Kidney glomerular epithelial cell (primary cell): ENCODE measurements at regions not wholly inside any gene's neighbourhood (a gene's known extent, or its start where the extent isn't known, plus 50 kb on each side); places are given as distances from the start of the nearest gene placed in this dataset.

ENCODE experiments used
- DNase-seq: peaks from one replicate; lab custom pipeline; 2025; lab: John Stamatoyannopoulos, UW

DNA sequence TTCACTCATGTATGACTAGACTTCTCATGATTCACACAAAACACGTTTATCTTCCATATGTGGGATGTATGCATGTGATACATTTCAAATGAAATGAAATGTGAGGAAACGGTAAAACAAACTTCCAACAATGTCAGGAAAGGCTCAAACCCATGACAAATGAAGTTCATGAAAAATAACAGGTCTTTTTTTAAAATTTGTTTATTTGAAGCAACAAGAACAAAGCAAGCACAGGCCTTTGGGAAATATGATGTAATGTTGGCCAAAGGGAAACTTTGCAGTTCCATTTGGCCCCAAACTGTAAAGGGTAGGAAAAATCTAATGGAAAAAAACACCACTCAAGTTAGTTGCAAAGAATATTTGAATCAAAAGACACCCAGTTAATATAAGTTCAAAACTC is 463.8 kb upstream of the ARGLU1 start:
- no peak for DNase-seq

DNA sequence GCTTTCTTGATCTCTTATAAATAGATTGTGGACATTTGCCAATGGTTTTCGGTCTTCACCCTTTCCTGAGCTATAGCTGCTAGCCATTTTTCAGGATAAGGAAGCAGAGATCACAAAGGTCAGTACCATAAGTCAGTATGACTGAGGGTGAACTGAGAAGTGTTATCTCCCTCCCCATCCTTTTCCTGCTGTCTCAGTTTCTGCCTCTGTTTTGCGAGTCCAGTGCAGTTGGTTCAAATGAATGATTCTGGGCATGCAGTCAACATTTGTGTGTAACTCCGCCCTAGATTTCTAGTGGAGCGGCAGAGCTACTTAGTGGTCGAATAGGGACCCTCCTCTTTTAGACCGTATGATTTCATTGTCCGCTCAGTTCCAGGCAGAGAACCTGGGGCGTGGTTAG is 460.8 kb upstream of the ARGLU1 start:
- no peak for DNase-seq

DNA sequence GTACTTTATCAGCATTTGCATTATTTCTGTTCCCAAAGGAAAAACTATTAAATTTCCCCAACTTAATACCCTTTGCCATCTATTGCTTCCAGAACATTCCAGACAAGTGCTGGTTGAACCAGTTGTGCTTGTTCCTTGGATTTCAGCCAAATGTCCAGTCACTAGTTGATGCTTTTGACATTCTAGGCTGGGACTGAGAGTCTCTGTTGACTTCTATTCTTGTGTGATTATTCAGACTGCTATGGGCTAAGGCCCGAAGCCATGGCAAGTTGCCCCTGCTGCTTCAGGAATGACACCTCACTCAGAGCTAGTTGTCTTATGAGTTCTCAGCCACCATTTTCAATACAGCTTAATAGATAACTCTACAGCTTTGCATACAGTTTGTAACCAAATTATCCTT is 458.1 kb upstream of the ARGLU1 start:
- no peak for DNase-seq

DNA sequence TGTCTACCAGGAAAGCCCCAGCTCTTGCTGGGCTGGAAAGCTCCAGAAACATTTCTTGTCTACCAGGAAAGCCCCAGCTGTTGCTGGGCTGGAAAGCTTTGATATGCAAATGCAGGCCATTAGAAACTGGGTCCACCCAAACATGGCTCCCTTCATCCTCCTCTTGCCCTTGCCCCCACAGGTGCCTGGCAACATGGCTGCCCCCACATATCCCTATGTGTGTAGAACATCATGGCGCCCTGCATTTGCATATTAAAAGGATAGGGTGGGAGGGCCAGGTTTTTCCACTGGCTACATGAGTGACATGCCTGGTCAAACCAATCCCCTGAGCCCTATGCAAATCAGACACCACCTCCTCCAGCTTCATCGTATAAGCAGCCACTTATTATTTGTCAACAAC is 455.4 kb upstream of the ARGLU1 start:
- no peak for DNase-seq

DNA sequence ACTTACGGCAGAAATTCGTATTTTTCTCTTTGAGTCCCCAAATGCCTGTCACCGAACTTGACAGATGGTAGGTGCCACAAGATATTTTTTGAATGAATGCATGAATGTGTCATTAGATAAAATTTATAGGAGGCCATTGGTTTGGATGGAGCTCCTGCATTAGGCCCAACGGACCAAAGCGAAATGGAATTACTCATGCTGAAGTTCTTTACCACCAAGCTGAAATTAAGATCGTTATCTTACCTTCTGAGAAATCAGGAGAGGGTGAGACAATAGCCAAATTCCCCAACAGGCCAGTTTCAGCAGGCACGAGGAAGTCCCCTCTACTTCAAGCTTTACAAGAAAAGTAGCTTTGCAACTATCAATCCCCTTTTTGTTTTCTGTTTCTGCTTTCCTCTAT is 452.5 kb upstream of the ARGLU1 start:
- DNase-seq, result no peak

DNA sequence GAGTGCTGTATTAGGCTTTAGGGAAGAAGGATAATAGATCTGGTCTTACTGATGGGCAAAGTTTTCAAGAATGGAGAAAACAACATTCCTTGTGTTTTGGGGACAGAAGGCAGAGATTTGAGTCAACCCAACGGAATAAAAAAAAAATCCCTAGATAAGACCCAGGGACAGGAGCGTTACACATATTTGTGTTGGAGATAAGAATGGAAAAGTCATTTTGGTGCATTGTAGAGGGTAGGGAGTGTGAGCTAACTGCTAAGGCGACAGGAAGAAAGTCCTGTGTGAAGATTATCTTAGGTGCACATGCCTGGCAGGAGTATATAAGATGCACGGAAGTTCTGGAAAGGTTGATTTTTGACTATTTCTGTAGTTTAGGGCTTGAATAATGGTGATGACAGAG is 450.3 kb upstream of the ARGLU1 start:
- DNase-seq, result no peak

DNA sequence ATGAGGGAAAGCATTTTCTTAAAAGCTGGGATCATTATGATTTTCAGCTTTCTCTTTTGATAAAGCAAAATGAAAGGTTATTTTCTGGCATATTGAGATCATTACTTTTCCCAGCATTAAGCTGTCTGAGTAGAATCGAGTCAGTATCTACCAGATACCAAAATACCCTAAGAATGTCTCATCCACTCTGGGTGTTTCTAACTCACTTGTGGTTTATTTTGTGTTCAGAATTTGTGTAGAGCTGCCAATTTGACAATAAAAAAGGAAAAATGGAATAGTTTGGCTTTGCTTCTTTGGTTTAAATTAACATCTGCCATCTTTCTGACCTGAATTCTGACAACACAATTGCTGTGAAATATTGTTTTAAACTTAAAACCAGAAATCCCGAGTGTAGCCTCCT is 438.7 kb upstream of the ARGLU1 start:
- no peak for DNase-seq

DNA sequence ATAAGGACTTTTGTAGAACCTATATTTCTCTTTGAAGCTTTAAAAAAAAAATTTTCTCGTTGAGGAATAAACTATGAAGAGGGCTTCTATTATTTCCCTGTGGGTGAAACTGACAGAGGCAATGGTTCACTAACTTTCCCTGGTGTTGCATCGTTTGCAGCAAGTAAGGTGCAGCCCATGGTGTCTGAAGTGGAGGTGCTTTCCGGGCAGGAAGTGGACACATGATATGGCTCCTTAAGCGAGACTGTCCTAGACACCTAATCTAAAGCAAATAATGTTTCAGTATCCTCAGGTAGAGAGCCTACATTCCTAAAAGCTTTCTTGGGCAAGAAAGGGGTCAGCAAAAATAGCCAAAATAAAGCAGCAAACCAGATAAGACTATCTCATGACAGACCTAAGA is 437.6 kb upstream of the ARGLU1 start:
- no peak for DNase-seq

DNA sequence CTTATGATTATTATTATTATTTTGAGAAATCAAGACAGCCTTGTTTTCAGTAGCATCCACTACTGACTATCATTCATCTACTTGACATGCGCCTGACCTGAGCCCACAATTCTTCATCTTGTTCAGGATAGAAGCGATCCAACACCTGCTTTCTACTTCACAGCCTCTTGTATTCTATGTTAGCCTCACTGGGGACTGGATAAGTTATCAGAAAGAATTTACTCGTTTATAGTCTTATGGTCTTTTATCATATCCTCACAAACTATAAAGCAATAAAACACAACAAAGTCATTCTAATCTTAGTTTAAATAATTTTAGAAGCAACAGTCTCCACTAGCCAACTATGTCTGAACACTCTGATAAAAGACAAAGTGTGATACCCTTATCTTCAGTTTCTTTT is 436.0 kb upstream of the ARGLU1 start:
- DNase-seq, result no peak

DNA sequence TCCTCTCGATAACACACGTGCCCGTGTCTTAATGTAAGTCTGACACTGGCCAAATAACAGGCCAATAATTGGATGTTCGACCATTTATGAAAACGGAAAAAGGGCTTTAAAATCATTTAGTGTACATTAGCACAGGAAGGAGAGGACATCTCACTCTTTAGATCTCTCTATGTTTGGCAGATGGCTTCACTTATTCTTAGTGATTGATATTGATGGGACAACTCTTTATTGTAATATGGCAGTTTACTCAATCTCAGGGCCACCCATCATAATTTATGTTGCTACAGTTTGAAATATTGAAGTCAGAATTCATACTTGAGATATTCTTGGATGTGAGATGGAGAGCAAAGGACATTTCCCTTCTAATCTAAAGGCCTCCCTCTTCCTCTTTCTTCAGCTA is 430.7 kb upstream of the ARGLU1 start:
- no peak for DNase-seq

DNA sequence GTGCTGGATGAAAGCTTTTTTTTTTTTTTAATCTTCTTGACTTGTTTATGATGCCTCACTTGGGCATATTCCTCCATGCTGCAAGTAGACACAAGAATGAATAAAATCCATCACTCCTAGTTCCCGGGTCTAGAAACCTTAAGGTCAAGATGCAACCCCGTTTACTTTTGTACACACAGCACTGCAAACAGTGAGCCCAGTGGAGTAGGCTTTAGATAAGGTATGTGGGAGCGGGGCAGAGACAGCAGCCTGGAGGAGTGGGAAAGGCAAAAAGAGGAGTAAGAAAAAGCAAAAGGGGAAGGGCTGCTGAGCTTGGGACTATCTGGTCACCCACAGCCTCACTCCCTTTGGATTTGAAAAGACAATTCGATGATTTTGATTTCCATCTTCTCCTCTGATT is 429.8 kb upstream of the ARGLU1 start:
- DNase-seq, result no peak

DNA sequence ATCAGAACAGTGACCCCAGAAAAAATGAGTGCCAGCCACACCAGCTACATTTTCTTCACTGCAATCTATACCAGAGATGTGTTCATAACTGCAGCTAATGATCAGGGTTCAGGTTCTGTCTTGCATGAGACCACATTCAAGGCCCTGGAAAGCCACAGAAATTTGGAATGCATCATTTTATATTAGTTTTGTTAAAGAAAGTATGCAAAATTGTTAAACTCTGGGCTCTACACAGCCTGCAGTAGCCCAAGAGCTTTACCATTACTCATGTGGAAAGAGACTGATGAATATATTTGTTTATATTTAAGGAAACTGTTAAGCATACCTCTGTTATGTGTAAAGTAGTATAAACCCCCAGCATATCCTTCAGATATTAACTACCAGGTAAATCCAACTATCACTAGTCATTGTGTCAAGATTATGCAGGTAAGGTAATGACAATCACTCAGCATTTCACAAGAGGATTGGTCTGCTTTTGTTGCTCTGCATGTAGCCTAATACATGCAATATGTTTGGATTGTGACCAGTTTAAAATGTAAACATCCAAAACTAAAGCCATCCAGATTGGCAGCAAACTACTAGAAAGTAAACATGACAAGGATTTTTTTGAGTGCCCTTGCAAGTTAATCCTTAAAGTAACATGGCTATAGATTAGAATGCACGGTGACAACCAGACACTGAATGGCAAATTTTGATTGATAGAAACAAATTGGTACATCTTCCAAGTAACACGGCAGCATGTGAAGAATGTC is 429.1 kb upstream of the ARGLU1 start:
- no peak for DNase-seq

DNA sequence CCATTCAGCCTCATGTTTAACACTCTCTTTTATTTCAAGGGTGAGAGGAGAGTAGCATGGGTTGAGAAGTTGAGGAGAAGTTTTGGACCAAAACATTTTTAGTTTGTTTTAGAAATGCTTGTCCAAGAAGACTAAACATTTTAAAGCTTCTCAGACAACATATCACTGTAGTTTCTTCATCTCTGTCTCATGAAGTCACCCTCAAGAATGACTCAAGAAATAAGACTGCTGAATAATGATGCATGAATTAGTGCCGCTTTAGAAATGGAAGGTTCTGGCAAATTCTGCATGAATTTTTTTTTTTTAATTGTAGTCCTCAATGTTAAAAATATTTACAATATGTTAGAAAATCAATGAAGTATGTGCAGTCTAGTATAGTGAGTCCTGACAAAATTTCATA is 422.7 kb upstream of the ARGLU1 start:
- no peak for DNase-seq

DNA sequence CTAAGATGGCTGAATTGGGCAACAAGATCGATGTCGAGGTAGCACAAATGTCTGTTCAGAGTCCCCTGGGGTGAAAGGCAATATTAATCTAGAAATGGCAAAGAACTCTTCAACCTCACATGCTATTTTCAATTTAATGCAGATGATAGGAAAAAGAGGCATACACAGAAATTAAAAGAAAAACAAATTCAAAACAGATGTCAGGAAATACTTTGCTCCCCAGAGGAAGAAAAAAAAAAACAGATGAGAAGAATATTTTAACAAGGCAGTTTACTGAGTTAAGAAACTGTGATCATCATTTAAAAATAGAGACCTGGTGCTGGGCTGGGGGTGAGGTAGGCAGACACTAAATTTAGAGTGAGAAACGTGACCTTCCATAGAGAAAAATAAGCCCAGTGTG is 421.9 kb upstream of the ARGLU1 start:
- no peak for DNase-seq

DNA sequence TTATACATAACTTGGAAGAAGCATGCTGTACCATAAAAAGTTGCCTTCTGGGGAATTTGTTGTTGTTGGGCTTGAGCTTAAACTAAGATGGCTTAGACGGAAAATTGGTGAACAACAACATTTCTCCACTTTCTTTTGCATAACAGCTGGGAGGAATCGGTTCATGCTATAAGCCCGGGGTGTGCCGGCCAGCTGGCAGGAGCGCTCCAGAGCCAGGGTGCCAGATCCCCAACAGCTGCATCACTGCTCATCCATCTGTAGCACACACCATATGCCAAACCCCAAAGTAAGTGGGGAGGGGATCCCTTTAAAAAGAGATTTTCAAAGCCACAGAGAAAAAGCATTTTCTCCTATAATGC is 419.5 kb upstream of the ARGLU1 start:
- DNase-seq, result no peak

DNA sequence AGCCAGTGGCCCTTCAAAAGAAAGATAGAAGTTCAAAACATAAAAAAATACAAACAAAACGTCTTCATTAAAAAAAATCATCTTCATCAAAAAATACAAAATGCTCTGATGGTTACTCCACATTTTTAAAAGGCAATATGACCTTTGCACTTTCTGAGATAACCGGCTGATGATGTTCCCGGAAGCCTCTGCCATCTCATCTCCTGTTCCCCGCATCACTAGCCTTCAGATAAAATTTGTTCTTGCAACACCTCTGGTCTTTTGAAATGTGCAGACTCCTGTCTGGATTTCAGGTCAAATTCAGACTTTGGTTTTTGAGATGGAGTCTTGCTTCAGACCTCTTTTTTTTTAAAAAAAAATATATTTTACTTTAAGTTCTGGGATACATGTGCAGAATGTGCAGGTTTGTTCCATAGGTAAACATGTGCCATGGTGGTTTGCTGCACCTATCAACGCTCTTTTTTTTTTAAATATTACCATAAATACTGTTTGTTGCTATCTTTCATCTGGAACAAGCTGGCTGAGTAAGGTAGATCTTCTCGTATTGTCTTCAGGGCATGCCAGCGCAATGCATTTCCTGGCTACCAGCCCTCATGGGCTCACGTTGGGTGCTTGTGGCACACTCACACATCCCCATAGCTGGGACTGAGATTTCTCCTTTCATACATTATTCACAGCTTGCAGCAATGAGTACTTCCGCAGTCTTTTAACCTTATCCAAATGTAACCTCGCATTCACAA is 418.9 kb upstream of the ARGLU1 start:
- DNase-seq, result no peak

DNA sequence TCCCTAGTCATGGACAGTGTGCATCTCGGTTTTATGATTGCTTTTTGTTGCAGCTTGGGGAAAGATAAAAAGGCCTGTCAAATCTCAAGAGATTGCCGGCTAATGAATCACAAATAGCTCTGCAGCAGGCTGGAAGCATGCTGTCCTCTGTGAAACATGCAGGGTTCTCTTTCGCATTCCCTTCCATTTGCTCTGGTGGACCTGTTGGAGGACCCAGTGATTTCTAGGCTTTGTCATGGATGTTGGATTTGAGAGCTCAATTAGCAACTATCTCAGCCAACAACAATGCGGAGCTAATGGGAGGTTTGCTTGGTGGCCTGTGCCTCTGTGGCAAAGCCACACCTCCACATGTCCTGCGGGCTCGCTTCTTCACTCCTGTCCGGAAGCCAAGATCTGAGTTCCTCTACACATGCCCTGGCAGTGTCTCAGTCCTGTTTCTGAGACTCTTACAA is 418.1 kb upstream of the ARGLU1 start:
- DNase-seq, result no peak

DNA sequence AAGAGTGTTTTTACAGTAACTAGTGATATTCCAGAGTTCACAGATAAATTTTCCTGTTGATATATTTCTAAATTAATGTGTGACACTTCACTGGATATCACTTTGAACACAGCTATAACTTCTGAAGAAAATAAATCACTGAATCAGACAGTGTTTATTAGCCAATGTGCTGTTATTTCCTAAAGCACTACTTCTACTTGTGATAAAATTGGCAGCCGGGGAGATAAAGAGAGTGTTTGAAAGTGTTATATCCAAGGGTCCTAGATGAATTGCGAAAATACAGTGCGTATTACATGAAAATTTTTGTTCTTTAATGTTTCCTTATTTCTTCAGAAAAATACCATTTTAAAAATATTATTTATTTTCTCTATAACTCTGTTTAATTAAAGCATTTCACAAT is 417.5 kb upstream of the ARGLU1 start:
- no peak for DNase-seq

DNA sequence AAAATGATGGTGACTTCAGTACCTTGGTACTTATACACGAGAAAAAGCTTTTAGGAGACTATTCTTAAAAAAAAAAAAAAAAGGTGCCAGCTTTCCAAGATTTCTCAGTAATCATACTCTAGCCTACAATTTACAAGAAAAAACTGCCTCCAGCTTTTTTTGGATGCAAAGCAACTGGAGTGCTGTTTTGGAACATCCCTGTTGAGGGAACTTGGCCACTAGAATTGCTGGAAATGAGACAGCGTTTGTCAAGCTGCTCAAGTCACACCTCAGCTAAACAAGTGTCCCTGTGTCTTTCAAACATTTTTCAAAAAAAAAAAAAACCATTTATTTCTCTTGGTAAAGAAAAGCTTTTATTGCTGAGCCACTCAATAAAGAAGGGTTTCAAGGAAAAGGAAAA is 413.1 kb upstream of the ARGLU1 start:
- no peak for DNase-seq

DNA sequence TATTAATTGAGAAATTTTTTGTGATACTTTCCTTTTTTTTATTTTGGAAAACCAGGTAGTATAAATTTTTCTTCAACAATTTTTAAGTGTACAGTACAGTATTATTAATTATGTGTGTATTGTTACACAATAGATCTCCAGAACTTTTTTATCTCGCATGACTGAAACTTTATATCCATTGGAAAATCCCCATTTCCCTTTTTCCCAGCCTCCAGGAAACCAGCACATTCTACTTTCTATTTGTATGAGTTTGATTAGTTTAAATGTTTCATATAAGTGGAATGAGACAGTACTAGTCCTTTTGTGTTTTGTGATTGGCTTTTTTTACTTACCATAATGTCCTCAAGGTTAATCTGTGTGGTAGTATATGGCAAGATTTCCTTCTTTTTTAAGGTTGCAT is 399.5 kb upstream of the ARGLU1 start:
- DNase-seq, result no peak

DNA sequence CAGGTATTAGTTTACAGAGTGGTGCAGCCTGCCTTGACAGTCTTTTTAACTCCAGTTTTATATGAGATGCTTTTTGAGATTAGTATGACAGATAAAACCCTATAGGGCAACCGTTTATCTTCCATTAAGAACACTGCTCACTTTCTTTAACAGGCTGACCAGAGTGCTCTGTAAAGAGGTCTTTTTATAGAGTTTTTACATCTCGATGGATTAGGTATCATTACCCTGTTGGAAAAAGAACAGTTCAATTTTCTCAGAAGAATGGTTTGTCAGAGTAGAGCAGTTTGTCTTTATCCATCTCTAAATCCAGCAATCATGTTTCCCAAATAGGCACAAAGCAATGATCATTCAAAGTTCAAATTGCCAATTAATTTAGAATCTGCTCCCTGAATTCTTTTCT is 395.2 kb upstream of the ARGLU1 start:
- no peak for DNase-seq

DNA sequence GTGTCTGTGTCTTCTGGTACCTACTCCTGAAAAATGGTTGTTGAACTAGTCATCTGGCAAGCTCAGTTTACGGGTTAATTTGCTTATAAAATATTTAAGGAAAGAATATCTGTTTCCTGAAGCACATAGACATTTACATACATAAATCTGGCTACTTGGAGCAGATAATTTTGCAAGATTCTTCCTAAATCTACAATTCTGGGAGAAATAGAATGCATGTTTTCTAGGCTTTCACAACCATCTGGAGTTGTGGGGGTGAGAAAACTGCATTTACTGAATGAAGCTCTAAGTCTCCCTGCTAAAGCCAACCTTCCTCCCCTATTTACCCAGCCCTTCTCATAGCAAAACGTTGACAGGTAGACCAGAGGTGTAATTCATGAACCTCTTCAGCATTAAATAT is 393.7 kb upstream of the ARGLU1 start:
- DNase-seq, result no peak

DNA sequence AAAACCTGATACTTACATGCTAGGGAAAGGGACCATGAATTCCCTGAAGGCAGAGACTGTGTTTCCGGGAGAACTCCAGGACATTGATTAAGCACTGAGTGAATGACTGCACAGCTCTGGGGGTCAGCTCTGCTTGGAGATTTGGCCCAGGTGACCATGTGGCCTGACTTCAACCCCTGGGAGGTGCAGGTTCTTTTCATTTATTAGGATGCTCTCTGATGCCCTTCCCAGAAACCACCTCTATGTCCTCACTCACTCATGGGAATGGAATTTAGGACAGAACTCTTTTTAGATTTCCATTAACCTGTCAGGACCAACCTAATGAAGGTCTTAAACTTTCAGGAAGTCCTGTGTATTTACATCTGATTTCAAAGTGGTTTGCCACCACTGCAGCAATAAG is 393.3 kb upstream of the ARGLU1 start:
- no peak for DNase-seq

DNA sequence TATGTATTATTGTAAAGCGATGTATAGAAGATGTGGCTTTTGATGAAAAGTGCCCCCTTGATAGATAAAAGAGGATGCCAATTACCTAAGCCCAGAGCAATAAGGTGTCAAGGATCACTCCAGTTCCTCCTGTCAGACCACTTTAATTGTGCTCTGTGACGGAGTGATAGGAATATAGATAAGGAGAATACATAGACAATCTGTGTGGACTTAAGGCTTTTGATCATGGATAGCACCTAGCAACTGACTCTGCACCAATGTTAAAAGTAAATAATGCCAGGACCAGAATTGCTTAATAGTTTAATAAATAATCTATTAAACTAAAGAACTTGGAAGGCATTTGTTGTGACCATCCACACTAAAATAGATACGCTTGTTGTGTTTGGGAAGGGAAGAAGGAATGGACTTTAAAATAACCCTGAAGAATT is 390.7 kb upstream of the ARGLU1 start:
- DNase-seq, result no peak
